ENCODE measurements at regions not wholly inside any gene's neighbourhood (a gene's known extent, or its start where the extent isn't known, plus 50 kb on each side); places are given as distances from the start of the nearest gene placed in this dataset.

DNA sequence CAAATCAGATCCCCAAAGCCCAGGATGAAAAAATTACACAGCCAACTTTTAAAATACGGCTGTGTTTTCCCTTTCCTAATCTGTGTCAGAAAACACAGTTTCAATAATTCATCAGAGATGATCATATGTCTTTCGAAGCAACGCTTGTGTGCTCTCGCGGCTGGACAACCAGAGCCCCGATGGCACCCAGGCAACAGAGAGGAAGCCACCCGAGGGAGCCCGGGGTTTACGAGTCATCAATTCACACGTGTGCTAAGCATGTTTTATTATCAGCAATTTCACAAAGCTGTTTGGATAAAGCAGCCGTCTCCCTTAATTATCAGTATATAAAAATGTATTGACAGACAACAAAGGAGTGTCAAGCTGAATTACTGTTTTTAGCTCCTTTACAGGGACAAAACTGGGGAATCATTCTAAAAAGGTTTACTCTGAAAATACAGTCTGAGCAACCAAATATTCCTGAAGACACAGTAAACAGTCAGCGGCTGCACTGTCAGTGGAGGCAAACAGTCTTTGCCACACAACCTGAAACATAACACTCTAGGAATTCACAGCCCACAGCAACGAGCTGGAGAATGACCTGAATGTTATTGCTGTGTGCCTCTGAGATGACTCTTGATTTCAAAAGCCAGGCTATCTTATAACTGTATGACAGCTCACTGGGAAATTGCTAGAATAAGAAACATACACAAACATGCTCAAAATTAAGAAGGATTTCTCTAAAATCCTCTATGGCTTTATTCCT, 201.0 kb downstream of the SIPA1L2 start:
- POLR2A ChIA-PET: no interaction called here
- CTCF ChIA-PET: interaction anchor here (1.2 kb wide), 1 partner anchor 68 kb away, joined by 3 read pairs; no protein-coding TSS in a partner anchor
- TF ChIP-seq, protein P1, sequence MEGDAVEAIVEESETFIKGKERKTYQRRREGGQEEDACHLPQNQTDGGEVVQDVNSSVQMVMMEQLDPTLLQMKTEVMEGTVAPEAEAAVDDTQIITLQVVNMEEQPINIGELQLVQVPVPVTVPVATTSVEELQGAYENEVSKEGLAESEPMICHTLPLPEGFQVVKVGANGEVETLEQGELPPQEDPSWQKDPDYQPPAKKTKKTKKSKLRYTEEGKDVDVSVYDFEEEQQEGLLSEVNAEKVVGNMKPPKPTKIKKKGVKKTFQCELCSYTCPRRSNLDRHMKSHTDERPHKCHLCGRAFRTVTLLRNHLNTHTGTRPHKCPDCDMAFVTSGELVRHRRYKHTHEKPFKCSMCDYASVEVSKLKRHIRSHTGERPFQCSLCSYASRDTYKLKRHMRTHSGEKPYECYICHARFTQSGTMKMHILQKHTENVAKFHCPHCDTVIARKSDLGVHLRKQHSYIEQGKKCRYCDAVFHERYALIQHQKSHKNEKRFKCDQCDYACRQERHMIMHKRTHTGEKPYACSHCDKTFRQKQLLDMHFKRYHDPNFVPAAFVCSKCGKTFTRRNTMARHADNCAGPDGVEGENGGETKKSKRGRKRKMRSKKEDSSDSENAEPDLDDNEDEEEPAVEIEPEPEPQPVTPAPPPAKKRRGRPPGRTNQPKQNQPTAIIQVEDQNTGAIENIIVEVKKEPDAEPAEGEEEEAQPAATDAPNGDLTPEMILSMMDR (IDR thresholded peaks at IDR 0.05; ENCODE audit: control extremely low read depth, extremely low read depth, low read depth, missing control alignments): no peak
- no peak for DNase-seq (ENCODE audit: extremely low spot score)

DNA sequence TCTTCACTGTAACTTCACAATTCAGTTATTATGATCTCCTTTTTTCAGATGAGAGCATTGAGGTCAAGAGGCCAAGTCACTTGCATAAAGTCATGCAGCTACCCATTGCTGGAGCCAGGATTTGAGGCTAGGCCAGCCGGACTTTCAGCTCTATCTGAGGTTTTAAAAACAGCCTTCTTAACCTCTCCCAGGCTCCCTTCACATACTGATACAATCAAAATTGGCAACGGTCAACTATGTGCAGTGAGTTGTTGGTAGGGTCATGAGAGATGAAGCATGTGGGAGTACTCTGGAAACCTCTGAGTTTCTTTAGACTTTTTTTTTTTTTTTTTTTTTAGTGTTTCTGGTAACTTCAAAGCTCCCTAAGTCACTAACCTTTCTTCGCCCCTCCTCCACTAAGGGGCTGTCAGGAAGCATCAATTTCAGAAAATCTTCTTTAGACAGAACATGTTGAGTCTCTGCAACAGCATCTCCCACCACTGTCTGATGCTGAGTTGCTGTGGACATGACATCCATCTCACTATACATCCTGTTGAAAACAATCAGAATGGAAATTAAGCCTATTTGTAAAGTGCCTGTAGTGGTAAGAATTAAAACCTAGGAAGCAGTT, 201.8 kb downstream of the SIPA1L2 start:
- ChIA-PET CTCF (interaction anchor here (0.9 to 1.6 kb wide), 2 partner anchors 23 to 32 kb away, joined by 3 to 4 read pairs; no protein-coding TSS in a partner anchor), POLR2A (no interaction called here)
- TF ChIP-seq, protein P1 (IDR thresholded peaks at IDR 0.05; ENCODE audit: control extremely low read depth, extremely low read depth, low read depth, missing control alignments): no peak
- no peak for DNase-seq (ENCODE audit: extremely low spot score)

DNA sequence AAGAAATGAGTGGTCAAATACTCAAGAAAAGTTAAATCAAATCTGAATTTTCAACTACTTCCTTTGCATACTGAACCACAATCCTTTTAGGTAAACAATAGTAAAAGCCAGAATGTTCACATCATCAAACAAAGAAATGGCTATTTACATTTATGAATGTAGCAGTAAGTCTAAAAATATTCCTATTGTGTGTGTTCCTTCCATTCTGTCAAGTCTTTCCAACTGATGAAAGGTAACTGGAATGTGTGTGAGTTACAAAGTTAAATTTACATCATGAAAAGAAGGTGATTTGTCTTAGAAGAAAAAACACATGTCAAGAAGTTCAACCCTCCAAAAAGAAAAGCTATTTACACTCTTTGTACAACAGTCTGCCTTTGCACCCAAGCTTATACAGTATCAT, 203.1 kb downstream of the SIPA1L2 start:
- TF ChIP-seq, protein P1 (IDR thresholded peaks at IDR 0.05; ENCODE audit: control extremely low read depth, extremely low read depth, low read depth, missing control alignments): no peak
- CTCF ChIA-PET: interaction anchor here (1.6 kb wide), 1 partner anchor 21 kb away, joined by 4 read pairs; no protein-coding TSS in a partner anchor
- DNase-seq (ENCODE audit: extremely low spot score): no peak
- POLR2A ChIA-PET: no interaction called here

- CTCF ChIA-PET: interaction anchor here (1.4 kb wide), 1 partner anchor 9 kb away, joined by 3 read pairs; no protein-coding TSS in a partner anchor
These were observed 204.5 kb downstream of the SIPA1L2 start for GRCh38 chr1:232425421-232425820.

GRCh38 chr1:232423591-232423990, 206.3 kb downstream of the SIPA1L2 start:
- POLR2A ChIA-PET: no interaction called here
- DNase-seq (ENCODE audit: extremely low spot score): no peak
- CTCF ChIA-PET: interaction anchor here (1.1 to 1.7 kb wide), 2 partner anchors 11 to 27 kb away, joined by 3 to 5 read pairs; no protein-coding TSS in a partner anchor
- TF ChIP-seq, protein P1 (IDR thresholded peaks at IDR 0.05; ENCODE audit: control extremely low read depth, extremely low read depth, low read depth, missing control alignments): no peak

More at GRCh38 chr1:232425421-232425820, 204.5 kb downstream of the SIPA1L2 start:
- DNase-seq (ENCODE audit: extremely low spot score): no peak
- POLR2A ChIA-PET: no interaction called here
- TF ChIP-seq, protein P1 (IDR thresholded peaks at IDR 0.05; ENCODE audit: control extremely low read depth, extremely low read depth, low read depth, missing control alignments): no peak

- POLR2A ChIA-PET: no interaction called here
- CTCF ChIA-PET: interaction anchor here (1.1 to 1.7 kb wide), 2 partner anchors 11 to 28 kb away, joined by 3 to 5 read pairs; no protein-coding TSS in a partner anchor
- no peak for DNase-seq (ENCODE audit: extremely low spot score)
- TF ChIP-seq, protein P1 (IDR thresholded peaks at IDR 0.05; ENCODE audit: control extremely low read depth, extremely low read depth, low read depth, missing control alignments): no peak
These were observed 207.0 kb downstream of the SIPA1L2 start for GRCh38 chr1:232422898-232423297.

Data from GM10248 (cell line).